ENCODE measurements at regions not wholly inside any gene's neighbourhood (a gene's known extent, or its start where the extent isn't known, plus 50 kb on each side); places are given as distances from the start of the nearest gene placed in this dataset.

DNA sequence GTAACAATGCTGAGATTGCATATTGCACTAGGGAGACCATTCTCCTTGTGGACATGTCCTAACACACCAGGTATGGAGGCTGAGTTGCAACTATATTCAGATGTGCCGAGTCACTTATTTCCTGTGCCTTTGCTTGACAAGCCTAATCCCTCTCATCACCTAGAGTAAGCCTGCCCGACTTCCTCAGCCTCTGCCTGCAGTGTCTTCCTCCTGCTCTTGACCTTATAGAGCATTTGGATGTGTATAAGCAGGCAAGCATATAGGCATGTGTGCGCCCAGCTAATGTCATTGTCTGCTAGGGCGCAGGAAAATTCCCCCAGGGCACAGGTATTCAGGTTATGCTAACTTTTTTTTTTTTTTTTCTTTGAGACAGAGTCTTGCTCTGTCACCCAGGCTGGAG is 316.9 kb downstream of the CDH2 start:
- Histone ChIP-seq H3K4me1 (ENCODE audit: control insufficient read depth, extremely low read depth, insufficient read depth, low read length) (no peaks in the 10 kb centered on the region), H2AFZ (ENCODE audit: low read length) (no peak overlapping the region), H3K27ac (ENCODE audit: insufficient read depth, low read length) (no peak overlapping the region), H4K20me1 (ENCODE audit: control insufficient read depth, extremely low read depth, insufficient read depth, low read length) (no peaks in the 10 kb centered on the region), H3K4me3 (replicated peaks in 1 of 4; ENCODE audit: control extremely low read depth in 1 of 4, insufficient read depth in 1 of 4, low read depth in 3 of 4, low read length in 4 of 4) (no peak overlapping the region), H3K79me2 (ENCODE audit: control insufficient read depth, insufficient read depth, low read length) (no peaks in the 10 kb centered on the region), H3K4me2 (ENCODE audit: extremely low read depth, insufficient read depth, low read length) (no peak overlapping the region), H3K27me3 (ENCODE audit: control insufficient read depth, insufficient read depth, low read length) (no peaks in the 10 kb centered on the region), H3K9me3 (ENCODE audit: control insufficient read depth, insufficient read depth, low read depth, low read length) (no peaks in the 10 kb centered on the region), H3K36me3 (ENCODE audit: control insufficient read depth, insufficient read depth, low read length) (no peaks in the 10 kb centered on the region), H3K9ac (ENCODE audit: insufficient read depth, low read length) (no peak overlapping the region)
- no peak for DNase-seq (ENCODE audit: low read depth in 2 of 2)
- TF ChIP-seq EZH2 (IDR thresholded peaks at IDR 0.05; ENCODE audit: low read length, missing control alignments), result no peak
- TF ChIP-seq, protein P1, sequence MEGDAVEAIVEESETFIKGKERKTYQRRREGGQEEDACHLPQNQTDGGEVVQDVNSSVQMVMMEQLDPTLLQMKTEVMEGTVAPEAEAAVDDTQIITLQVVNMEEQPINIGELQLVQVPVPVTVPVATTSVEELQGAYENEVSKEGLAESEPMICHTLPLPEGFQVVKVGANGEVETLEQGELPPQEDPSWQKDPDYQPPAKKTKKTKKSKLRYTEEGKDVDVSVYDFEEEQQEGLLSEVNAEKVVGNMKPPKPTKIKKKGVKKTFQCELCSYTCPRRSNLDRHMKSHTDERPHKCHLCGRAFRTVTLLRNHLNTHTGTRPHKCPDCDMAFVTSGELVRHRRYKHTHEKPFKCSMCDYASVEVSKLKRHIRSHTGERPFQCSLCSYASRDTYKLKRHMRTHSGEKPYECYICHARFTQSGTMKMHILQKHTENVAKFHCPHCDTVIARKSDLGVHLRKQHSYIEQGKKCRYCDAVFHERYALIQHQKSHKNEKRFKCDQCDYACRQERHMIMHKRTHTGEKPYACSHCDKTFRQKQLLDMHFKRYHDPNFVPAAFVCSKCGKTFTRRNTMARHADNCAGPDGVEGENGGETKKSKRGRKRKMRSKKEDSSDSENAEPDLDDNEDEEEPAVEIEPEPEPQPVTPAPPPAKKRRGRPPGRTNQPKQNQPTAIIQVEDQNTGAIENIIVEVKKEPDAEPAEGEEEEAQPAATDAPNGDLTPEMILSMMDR (conservative IDR thresholded peaks at IDR 0.05 in 1 of 2, IDR thresholded peaks at IDR 0.05 in 1 of 2; ENCODE audit: low read depth in 1 of 2, low read length in 2 of 2), result no peak

DNA sequence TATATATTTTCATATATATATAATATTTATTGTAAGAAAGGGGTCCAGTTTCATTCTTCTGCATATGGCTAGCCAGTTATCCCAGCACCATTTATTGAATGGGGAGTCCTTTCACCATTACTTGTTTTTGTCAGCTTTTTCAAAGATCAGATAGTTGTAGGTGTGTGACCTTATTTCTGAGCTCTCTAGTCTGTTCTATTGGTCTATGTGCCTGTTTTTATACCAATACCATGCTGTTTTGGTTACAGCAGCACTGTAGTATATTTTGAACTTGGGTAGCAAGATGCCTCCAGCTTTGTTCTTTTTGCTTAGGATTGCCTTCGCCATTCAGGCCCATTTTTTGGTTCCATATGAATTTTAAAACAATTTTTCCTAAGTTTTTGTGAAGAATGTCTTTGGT is 320.1 kb downstream of the CDH2 start:
- TF ChIP-seq, protein P1 (conservative IDR thresholded peaks at IDR 0.05 in 1 of 2, IDR thresholded peaks at IDR 0.05 in 1 of 2; ENCODE audit: low read depth in 1 of 2, low read length in 2 of 2), result no peak
- no peak for DNase-seq (ENCODE audit: low read depth in 2 of 2)
- H4K20me1 ChIP-seq (ENCODE audit: control insufficient read depth, extremely low read depth, insufficient read depth, low read length), result no peaks in the 10 kb centered on the region
- no peak overlapping the region for H3K9ac ChIP-seq (ENCODE audit: insufficient read depth, low read length)
- no peaks in the 10 kb centered on the region for H3K27me3 ChIP-seq (ENCODE audit: control insufficient read depth, insufficient read depth, low read length)
- H3K4me3 ChIP-seq (replicated peaks in 1 of 4; ENCODE audit: control extremely low read depth in 1 of 4, insufficient read depth in 1 of 4, low read depth in 3 of 4, low read length in 4 of 4), result no peak overlapping the region
- no peaks in the 10 kb centered on the region for H3K36me3 ChIP-seq (ENCODE audit: control insufficient read depth, insufficient read depth, low read length)
- no peaks in the 10 kb centered on the region for H3K79me2 ChIP-seq (ENCODE audit: control insufficient read depth, insufficient read depth, low read length)
- H3K9me3 ChIP-seq (ENCODE audit: control insufficient read depth, insufficient read depth, low read depth, low read length), result no peaks in the 10 kb centered on the region
- H3K4me1 ChIP-seq (ENCODE audit: control insufficient read depth, extremely low read depth, insufficient read depth, low read length), result no peaks in the 10 kb centered on the region
- no peak overlapping the region for H3K27ac ChIP-seq (ENCODE audit: insufficient read depth, low read length)
- no peak overlapping the region for H2AFZ ChIP-seq (ENCODE audit: low read length)
- no peak overlapping the region for H3K4me2 ChIP-seq (ENCODE audit: extremely low read depth, insufficient read depth, low read length)

GRCh38 chr18:27855486-27855885 is 321.4 kb downstream of the CDH2 start:
- no peak overlapping the region for H3K4me2 ChIP-seq (ENCODE audit: extremely low read depth, insufficient read depth, low read length)
- DNase-seq (ENCODE audit: low read depth in 2 of 2), result no peak
- TF ChIP-seq, protein P1 (conservative IDR thresholded peaks at IDR 0.05 in 1 of 2, IDR thresholded peaks at IDR 0.05 in 1 of 2; ENCODE audit: low read depth in 1 of 2, low read length in 2 of 2), result no peak
- TF ChIP-seq EZH2 (IDR thresholded peaks at IDR 0.05; ENCODE audit: low read length, missing control alignments), result no peak
- no peaks in the 10 kb centered on the region for H3K27me3 ChIP-seq (ENCODE audit: control insufficient read depth, insufficient read depth, low read length)
- no peaks in the 10 kb centered on the region for H3K79me2 ChIP-seq (ENCODE audit: control insufficient read depth, insufficient read depth, low read length)
- H3K9me3 ChIP-seq (ENCODE audit: control insufficient read depth, insufficient read depth, low read depth, low read length), result no peaks in the 10 kb centered on the region
- no peak overlapping the region for H3K4me3 ChIP-seq (replicated peaks in 1 of 4; ENCODE audit: control extremely low read depth in 1 of 4, insufficient read depth in 1 of 4, low read depth in 3 of 4, low read length in 4 of 4)
- H4K20me1 ChIP-seq (ENCODE audit: control insufficient read depth, extremely low read depth, insufficient read depth, low read length), result no peaks in the 10 kb centered on the region
- H3K27ac ChIP-seq (ENCODE audit: insufficient read depth, low read length), result no peak overlapping the region
- no peaks in the 10 kb centered on the region for H3K36me3 ChIP-seq (ENCODE audit: control insufficient read depth, insufficient read depth, low read length)
- no peak overlapping the region for H3K9ac ChIP-seq (ENCODE audit: insufficient read depth, low read length)
- no peaks in the 10 kb centered on the region for H3K4me1 ChIP-seq (ENCODE audit: control insufficient read depth, extremely low read depth, insufficient read depth, low read length)
- no peak overlapping the region for H2AFZ ChIP-seq (ENCODE audit: low read length)

Data from fibroblast of lung (primary cell).